GM21529 (cell line): ENCODE measurements at regions not wholly inside any gene's neighbourhood (a gene's known extent, or its start where the extent isn't known, plus 50 kb on each side); places are given as distances from the start of the nearest gene placed in this dataset.
"Not testable (repeated sequence)": the region's sequence is repeated elsewhere in the genome, so short reads cannot be mapped to it uniquely, and the experiment has no call there.

ENCODE experiments used
- ATAC-seq: cut with Tn5 transposase; IDR thresholded peaks from one replicate; pipeline ENCODE4 v1.9.1; 2021; ENCODE audit not compliant: unreplicated experiment

GRCh38 chr4:176624983-176625610, 167.6 kb downstream of the VEGFC start:
- not testable (repeated sequence) for ATAC-seq

DNA sequence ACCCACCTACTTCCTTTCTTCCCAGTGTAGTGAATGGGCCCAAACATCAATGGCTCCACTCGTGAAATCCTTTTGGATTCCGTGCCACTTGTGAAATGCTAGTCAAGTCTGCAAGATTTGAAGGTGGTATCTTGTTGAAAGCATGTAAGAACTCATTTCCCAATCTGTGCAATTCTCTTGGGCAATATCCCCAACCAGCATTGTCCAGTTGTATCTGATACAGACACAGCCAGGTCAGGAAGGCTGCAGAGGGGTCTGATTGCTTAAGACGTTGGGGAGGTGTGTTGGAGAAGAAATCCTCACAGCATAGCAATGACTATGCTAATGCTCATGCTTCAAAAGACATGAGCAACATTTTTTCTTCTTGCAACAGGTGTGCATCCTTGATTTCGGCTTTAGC, 164.8 kb downstream of the VEGFC start:
- no peak for ATAC-seq

GRCh38 chr4:176631611-176632010, 161.1 kb downstream of the VEGFC start:
- no peak for ATAC-seq
